Stomach (tissue), 4 donors: ENCODE measurements at regions not wholly inside any gene's neighbourhood (a gene's known extent, or its start where the extent isn't known, plus 50 kb on each side); places are given as distances from the start of the nearest gene placed in this dataset.

Source experiments
- EP300 ChIP-seq: sonication (generic); formaldehyde crosslinking; IDR thresholded peaks from one replicate; pipeline ENCODE4 v1.6.1; 2017; ENCODE audit warnings: antibody characterized with exemption
- POLR2A ChIP-seq, 4 donors: fragments of 450-650 bp; IDR thresholded peaks; one replicate each; pipeline ENCODE4 v1.6.1; 2016; ENCODE audit warnings: antibody characterized with exemption in 4 of 4, control low read depth in 2 of 4, mild to moderate bottlenecking in 1 of 4, moderate library complexity in 1 of 4
- POLR2AphosphoS5 ChIP-seq, 3 donors: sonication (generic); formaldehyde crosslinking; IDR thresholded peaks; one replicate each; pipeline ENCODE4 v1.6.1; 2016; ENCODE audit warnings: antibody characterized with exemption in 3 of 3
- TF ChIP-seq, protein P1 (sequence below), 7 experiments: fragments of 450-650 bp in 4 of 7; fragments of 200-600 bp in 3 of 7; sonication (generic) in 3 of 7; IDR thresholded peaks; one replicate each; pipeline ENCODE4 v1.5.1; 2016 to 2019; ENCODE audit warnings: antibody characterized with exemption in 7 of 7, control low read depth in 2 of 7, mild to moderate bottlenecking in 1 of 7

DNA sequence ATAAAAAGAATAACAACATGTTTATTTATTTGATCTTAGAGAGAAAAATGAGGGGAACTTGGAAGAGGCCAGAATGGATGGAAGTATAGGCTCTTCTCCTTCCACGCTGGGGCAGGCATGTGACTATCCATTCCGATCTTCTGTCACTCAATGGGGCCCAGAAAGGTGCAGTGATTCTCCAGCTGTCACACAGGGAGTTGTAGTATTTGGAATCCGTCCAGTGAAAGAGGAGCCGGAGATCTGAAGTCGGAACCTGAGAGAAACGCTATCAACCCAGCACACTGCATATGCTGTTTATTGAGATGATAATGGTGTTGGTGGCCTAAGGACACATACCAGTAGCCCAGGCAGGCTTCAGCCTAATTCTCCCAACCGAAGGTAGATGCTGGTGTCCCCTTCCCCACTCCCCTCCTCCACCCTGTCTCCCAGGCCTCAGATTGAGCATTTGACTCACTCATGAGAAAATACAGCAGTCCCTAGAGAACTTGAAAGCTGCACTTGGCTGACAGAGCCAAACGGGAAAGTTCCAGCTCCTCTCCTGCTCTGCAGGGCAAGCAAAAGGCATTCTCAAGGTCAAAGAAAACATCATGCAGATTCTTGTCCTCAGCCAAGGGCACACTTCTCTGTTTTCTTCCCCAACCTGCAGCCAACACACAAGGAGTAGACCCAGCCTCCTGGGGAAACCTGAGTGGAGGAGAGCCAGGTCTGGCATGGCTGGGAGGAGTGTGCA is 100.4 kb downstream of the IRF2BPL start:
- TF ChIP-seq, protein P1, sequence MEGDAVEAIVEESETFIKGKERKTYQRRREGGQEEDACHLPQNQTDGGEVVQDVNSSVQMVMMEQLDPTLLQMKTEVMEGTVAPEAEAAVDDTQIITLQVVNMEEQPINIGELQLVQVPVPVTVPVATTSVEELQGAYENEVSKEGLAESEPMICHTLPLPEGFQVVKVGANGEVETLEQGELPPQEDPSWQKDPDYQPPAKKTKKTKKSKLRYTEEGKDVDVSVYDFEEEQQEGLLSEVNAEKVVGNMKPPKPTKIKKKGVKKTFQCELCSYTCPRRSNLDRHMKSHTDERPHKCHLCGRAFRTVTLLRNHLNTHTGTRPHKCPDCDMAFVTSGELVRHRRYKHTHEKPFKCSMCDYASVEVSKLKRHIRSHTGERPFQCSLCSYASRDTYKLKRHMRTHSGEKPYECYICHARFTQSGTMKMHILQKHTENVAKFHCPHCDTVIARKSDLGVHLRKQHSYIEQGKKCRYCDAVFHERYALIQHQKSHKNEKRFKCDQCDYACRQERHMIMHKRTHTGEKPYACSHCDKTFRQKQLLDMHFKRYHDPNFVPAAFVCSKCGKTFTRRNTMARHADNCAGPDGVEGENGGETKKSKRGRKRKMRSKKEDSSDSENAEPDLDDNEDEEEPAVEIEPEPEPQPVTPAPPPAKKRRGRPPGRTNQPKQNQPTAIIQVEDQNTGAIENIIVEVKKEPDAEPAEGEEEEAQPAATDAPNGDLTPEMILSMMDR (IDR thresholded peaks at IDR 0.05), result no peak
- TF ChIP-seq POLR2A (IDR thresholded peaks at IDR 0.05) (no peak), EP300 (no peak), POLR2AphosphoS5 (IDR thresholded peaks at IDR 0.05) (no peak)
